Chondrocyte (in vitro differentiated cells): ENCODE measurements at regions not wholly inside any gene's neighbourhood (a gene's known extent, or its start where the extent isn't known, plus 50 kb on each side); places are given as distances from the start of the nearest gene placed in this dataset.

ENCODE experiments used
- DNase-seq: peaks from one replicate; pipeline ENCODE4 v3.0.0; 2021; ENCODE audit warnings: mixed read lengths, low spot score
- H3K27ac Mint-ChIP-seq: one replicate; pipeline ENCODE4 v1.8.0; 2021; ENCODE audit warnings: mild to moderate bottlenecking, moderate library complexity, mixed read lengths; ENCODE audit not compliant: unreplicated experiment
- H3K27me3 Mint-ChIP-seq: 2 replicates; pipeline ENCODE4 v1.8.0; 2021; ENCODE audit warnings: low read depth, mixed read lengths
- H3K36me3 Mint-ChIP-seq: 2 replicates; pipeline ENCODE4 v1.8.0; 2021; ENCODE audit warnings: low read depth, mixed read lengths
- H3K4me1 Mint-ChIP-seq: 2 replicates; pipeline ENCODE4 v1.8.0; 2021; ENCODE audit warnings: low read depth, mild to moderate bottlenecking, mixed read lengths
- H3K4me3 Mint-ChIP-seq: one replicate; pipeline ENCODE4 v1.8.0; 2021; ENCODE audit warnings: mild to moderate bottlenecking, moderate library complexity, mixed read lengths; ENCODE audit not compliant: unreplicated experiment
- H3K9me3 Mint-ChIP-seq: 2 replicates; pipeline ENCODE4 v1.8.0; 2021; ENCODE audit warnings: low read depth, mixed read lengths
- CTCF ChIP-seq: fragments of 200-600 bp; sonication (generic); IDR thresholded peaks from 2 replicates; pipeline ENCODE4 v1.5.0; 2021; ENCODE audit warnings: antibody characterized with exemption, mild to moderate bottlenecking, moderate library complexity

GRCh38 chr12:114961491-114961890 is 277.5 kb upstream of the TBX3 start:
- H3K27ac Mint-ChIP-seq: no peak overlapping the region
- no peaks in the 10 kb centered on the region for H3K36me3 Mint-ChIP-seq
- no peak for DNase-seq
- no peak overlapping the region for H3K4me3 Mint-ChIP-seq
- H3K4me1 Mint-ChIP-seq: no peaks in the 10 kb centered on the region
- H3K27me3 Mint-ChIP-seq: no peaks in the 10 kb centered on the region
- no peaks in the 10 kb centered on the region for H3K9me3 Mint-ChIP-seq
- no peak for TF ChIP-seq CTCF

GRCh38 chr12:114958538-114958937 is 274.6 kb upstream of the TBX3 start:
- H3K27me3 Mint-ChIP-seq: no peaks in the 10 kb centered on the region
- no peak for DNase-seq
- no peaks in the 10 kb centered on the region for H3K36me3 Mint-ChIP-seq
- no peaks in the 10 kb centered on the region for H3K9me3 Mint-ChIP-seq
- no peak overlapping the region for H3K4me3 Mint-ChIP-seq
- H3K4me1 Mint-ChIP-seq: no peaks in the 10 kb centered on the region
- no peak overlapping the region for H3K27ac Mint-ChIP-seq
- TF ChIP-seq CTCF: no peak

GRCh38 chr12:114957225-114957624 is 273.2 kb upstream of the TBX3 start:
- H3K36me3 Mint-ChIP-seq: no peaks in the 10 kb centered on the region
- no peak for TF ChIP-seq CTCF
- no peak for DNase-seq
- no peaks in the 10 kb centered on the region for H3K4me1 Mint-ChIP-seq
- H3K27me3 Mint-ChIP-seq: no peaks in the 10 kb centered on the region
- no peaks in the 10 kb centered on the region for H3K9me3 Mint-ChIP-seq
- no peak overlapping the region for H3K4me3 Mint-ChIP-seq
- H3K27ac Mint-ChIP-seq: no peak overlapping the region

GRCh38 chr12:114955414-114956014 is 271.5 kb upstream of the TBX3 start:
- H3K27me3 Mint-ChIP-seq: no peaks in the 10 kb centered on the region
- no peaks in the 10 kb centered on the region for H3K9me3 Mint-ChIP-seq
- no peak for TF ChIP-seq CTCF
- no peak overlapping the region for H3K27ac Mint-ChIP-seq
- no peaks in the 10 kb centered on the region for H3K36me3 Mint-ChIP-seq
- H3K4me3 Mint-ChIP-seq: no peak overlapping the region
- DNase-seq: no peak
- H3K4me1 Mint-ChIP-seq: no peaks in the 10 kb centered on the region

- no peak overlapping the region for H3K27ac Mint-ChIP-seq
- no peaks in the 10 kb centered on the region for H3K36me3 Mint-ChIP-seq
- no peaks in the 10 kb centered on the region for H3K4me1 Mint-ChIP-seq
Measured at GRCh38 chr12:114954511-114955055, 270.6 kb upstream of the TBX3 start.

More at GRCh38 chr12:114954511-114955055, 270.6 kb upstream of the TBX3 start:
- no peak for DNase-seq
- Mint-ChIP-seq H3K9me3 (no peaks in the 10 kb centered on the region), H3K27me3 (no peaks in the 10 kb centered on the region), H3K4me3 (no peak overlapping the region)
- no peak for TF ChIP-seq CTCF
